HepG2 (cell line): ENCODE measurements at regions not wholly inside any gene's neighbourhood (a gene's known extent, or its start where the extent isn't known, plus 50 kb on each side); places are given as distances from the start of the nearest gene placed in this dataset.

Experiments used
- AKNA ChIP-seq: sonication (generic); formaldehyde crosslinking; IDR thresholded peaks from 2 replicates; pipeline ENCODE4 v1.4.0; 2020; ENCODE audit warnings: missing genetic modification reagents, borderline replicate concordance
- ATM ChIP-seq: fragments of 450-650 bp; IDR thresholded peaks from 2 replicates; pipeline ENCODE4 v1.7.1; 2017; ENCODE audit warnings: mild to moderate bottlenecking, borderline replicate concordance
- FOXC1 ChIP-seq: sonication (generic); formaldehyde crosslinking; IDR thresholded peaks from 2 replicates; pipeline ENCODE4 v1.8.0; 2022; ENCODE audit warnings: mild to moderate bottlenecking, missing genetic modification reagents, borderline replicate concordance
- HES4 ChIP-seq: sonication (generic); formaldehyde crosslinking; IDR thresholded peaks from 2 replicates; pipeline ENCODE4 v1.9.0; 2021; ENCODE audit warnings: mild to moderate bottlenecking, missing genetic modification reagents, borderline replicate concordance
- HNF4G ChIP-seq, 2 experiments: sonication (generic) in 1 of 2; formaldehyde crosslinking in 1 of 2; IDR thresholded peaks; 2 replicates each; pipeline versions ENCODE4 v1.4.0 to v1.6.1; 2011 to 2020; ENCODE audit warnings: borderline replicate concordance in 2 of 2, low read depth in 2 of 2, mild to moderate bottlenecking in 2 of 2, low read length in 1 of 2, missing genetic modification reagents in 1 of 2, moderate library complexity in 1 of 2
- KAT2B ChIP-seq: fragments of 150-350 bp; IDR thresholded peaks from 2 replicates; pipeline ENCODE4 v1.6.1; 2014; ENCODE audit warnings: low read depth, low read length, borderline replicate concordance
- KLF13 ChIP-seq: sonication (generic); formaldehyde crosslinking; IDR thresholded peaks from 2 replicates; pipeline ENCODE4 v1.4.0; 2020; ENCODE audit warnings: mild to moderate bottlenecking, missing genetic modification reagents
- PHF8 ChIP-seq: sonication (generic); formaldehyde crosslinking; IDR thresholded peaks from 2 replicates; pipeline ENCODE4 v1.5.0; 2020; ENCODE audit warnings: missing genetic modification reagents
- RFX1 ChIP-seq: fragments of 450-650 bp; IDR thresholded peaks from 2 replicates; pipeline ENCODE4 v1.6.1; 2017
- SALL1 ChIP-seq: sonication (generic); formaldehyde crosslinking; IDR thresholded peaks from 2 replicates; pipeline ENCODE4 v1.8.0; 2022; ENCODE audit warnings: mild to moderate bottlenecking, missing genetic modification reagents
- SRF ChIP-seq: IDR thresholded peaks from 2 replicates; pipeline ENCODE4 v1.6.1; 2011; ENCODE audit warnings: mild to moderate bottlenecking, low read depth, low read length, moderate library complexity
- ZMYM2 ChIP-seq: sonication (generic); formaldehyde crosslinking; IDR thresholded peaks from 2 replicates; pipeline ENCODE4 v1.8.0; 2022; ENCODE audit warnings: mild to moderate bottlenecking, missing genetic modification reagents
- ZNF101 ChIP-seq: sonication (generic); formaldehyde crosslinking; IDR thresholded peaks from 2 replicates; pipeline ENCODE4 v1.4.0; 2020; ENCODE audit warnings: mild to moderate bottlenecking, low read depth, missing genetic modification reagents, borderline replicate concordance
- ZNF543 ChIP-seq: sonication (generic); formaldehyde crosslinking; IDR thresholded peaks from 2 replicates; pipeline ENCODE4 v1.4.0; 2020; ENCODE audit warnings: mild to moderate bottlenecking, missing genetic modification reagents
- ZNF546 ChIP-seq: sonication (generic); formaldehyde crosslinking; conservative IDR thresholded peaks from 2 replicates; pipeline ENCODE4 v1.8.1; 2023; ENCODE audit warnings: mild to moderate bottlenecking, missing genetic modification reagents
- ZUFSP ChIP-seq: sonication (generic); formaldehyde crosslinking; IDR thresholded peaks from 2 replicates; pipeline ENCODE4 v1.9.0; 2021; ENCODE audit warnings: missing genetic modification reagents, mild to moderate bottlenecking, borderline replicate concordance

- TF ChIP-seq HNF4G (IDR thresholded peaks at IDR 0.05; ENCODE audit: borderline replicate concordance, low read depth, low read length): no peak
- TF ChIP-seq HNF4G (CRISPR knock-in tag; IDR thresholded peaks at IDR 0.05; ENCODE audit: borderline replicate concordance, low read depth): no peak
- no peak for TF ChIP-seq ZNF101 (CRISPR knock-in tag)
- TF ChIP-seq KAT2B: no peak
- no peak for TF ChIP-seq ZNF546 (CRISPR knock-in tag)
- no peak for TF ChIP-seq ATM
- TF ChIP-seq AKNA (CRISPR knock-in tag): no peak
- no peak for TF ChIP-seq SALL1 (CRISPR knock-in tag)
- TF ChIP-seq ZNF543 (CRISPR knock-in tag): no peak
- no peak for TF ChIP-seq ZUFSP (CRISPR knock-in tag)
- no peak for TF ChIP-seq SRF
- TF ChIP-seq HES4 (CRISPR knock-in tag): no peak
- no peak for TF ChIP-seq ZMYM2 (CRISPR knock-in tag)
- TF ChIP-seq RFX1: no peak
- no peak for TF ChIP-seq FOXC1 (CRISPR knock-in tag)
- TF ChIP-seq PHF8 (CRISPR knock-in tag): no peak
- no peak for TF ChIP-seq KLF13 (CRISPR knock-in tag)
Observed at GRCh38 chr16:79770244-79771064, 169.9 kb upstream of the MAF start (continued).
